ENCODE measurements at regions not wholly inside any gene's neighbourhood (a gene's known extent, or its start where the extent isn't known, plus 50 kb on each side); places are given as distances from the start of the nearest gene placed in this dataset.

- Histone ChIP-seq H3K4me3 (ENCODE audit: insufficient read length, low read depth) (no peak overlapping the region), H3K9ac (ENCODE audit: insufficient read length, low read depth) (no peak overlapping the region), H3K27me3 (ENCODE audit: insufficient read depth, insufficient read length) (no peaks in the 10 kb centered on the region), H3K4me1 (ENCODE audit: insufficient read depth, insufficient read length) (no peaks in the 10 kb centered on the region), H3K9me3 (ENCODE audit: insufficient read depth, low read length) (peaks cover 4% of the 10 kb centered on the region; the same call in 1 of the 2 replicates), H3K36me3 (ENCODE audit: insufficient read depth, insufficient read length, low read length) (no peaks in the 10 kb centered on the region)
- DNase-seq (ENCODE audit: low read depth, low spot score): no peak
- TF ChIP-seq YY1 (IDR thresholded peaks at IDR 0.05; ENCODE audit: insufficient read depth, insufficient read length) (no peak), ZNF274 (IDR thresholded peaks at IDR 0.05; ENCODE audit: low read depth, low read length) (no peak), SUZ12 (IDR thresholded peaks at IDR 0.05; ENCODE audit: extremely low read depth, insufficient read depth, insufficient read length) (no peak)
These were observed 90.0 kb downstream of the FAM174B start for GRCh38 chr15:92565351-92566125.

GRCh38 chr15:92561754-92562153 lies 93.8 kb downstream of the FAM174B start:
- Histone ChIP-seq H3K4me1 (ENCODE audit: insufficient read depth, insufficient read length) (no peaks in the 10 kb centered on the region), H3K9ac (ENCODE audit: insufficient read length, low read depth) (no peak overlapping the region), H3K36me3 (ENCODE audit: insufficient read depth, insufficient read length, low read length) (no peaks in the 10 kb centered on the region), H3K9me3 (ENCODE audit: insufficient read depth, low read length) (peaks cover 10% of the 10 kb centered on the region), H3K4me3 (ENCODE audit: insufficient read length, low read depth) (no peak overlapping the region), H3K27me3 (ENCODE audit: insufficient read depth, insufficient read length) (no peaks in the 10 kb centered on the region)
- TF ChIP-seq YY1 (IDR thresholded peaks at IDR 0.05; ENCODE audit: insufficient read depth, insufficient read length): no peak
- no peak for TF ChIP-seq ZNF274 (IDR thresholded peaks at IDR 0.05; ENCODE audit: low read depth, low read length)
- no peak for TF ChIP-seq SUZ12 (IDR thresholded peaks at IDR 0.05; ENCODE audit: extremely low read depth, insufficient read depth, insufficient read length)
- no peak for DNase-seq (ENCODE audit: low read depth, low spot score)

GRCh38 chr15:92553317-92553716 lies 102.3 kb downstream of the FAM174B start:
- Histone ChIP-seq H3K27me3 (ENCODE audit: insufficient read depth, insufficient read length) (no peaks in the 10 kb centered on the region), H3K4me1 (ENCODE audit: insufficient read depth, insufficient read length) (no peaks in the 10 kb centered on the region), H3K9ac (ENCODE audit: insufficient read length, low read depth) (no peak overlapping the region), H3K4me3 (ENCODE audit: insufficient read length, low read depth) (no peak overlapping the region), H3K36me3 (ENCODE audit: insufficient read depth, insufficient read length, low read length) (no peaks in the 10 kb centered on the region), H3K9me3 (ENCODE audit: insufficient read depth, low read length) (peaks cover 2% of the 10 kb centered on the region; the same call in 1 of the 2 replicates)
- no peak for TF ChIP-seq YY1 (IDR thresholded peaks at IDR 0.05; ENCODE audit: insufficient read depth, insufficient read length)
- TF ChIP-seq SUZ12 (IDR thresholded peaks at IDR 0.05; ENCODE audit: extremely low read depth, insufficient read depth, insufficient read length): no peak
- TF ChIP-seq ZNF274 (IDR thresholded peaks at IDR 0.05; ENCODE audit: low read depth, low read length): no peak
- DNase-seq (ENCODE audit: low read depth, low spot score): no peak

- Histone ChIP-seq H3K9me3 (ENCODE audit: insufficient read depth, low read length) (no peaks in the 10 kb centered on the region; the same call in 1 of the 2 replicates), H3K4me1 (ENCODE audit: insufficient read depth, insufficient read length) (no peaks in the 10 kb centered on the region), H3K9ac (ENCODE audit: insufficient read length, low read depth) (no peak overlapping the region), H3K36me3 (ENCODE audit: insufficient read depth, insufficient read length, low read length) (no peaks in the 10 kb centered on the region), H3K27me3 (ENCODE audit: insufficient read depth, insufficient read length) (no peaks in the 10 kb centered on the region), H3K4me3 (ENCODE audit: insufficient read length, low read depth) (no peak overlapping the region)
- DNase-seq (ENCODE audit: low read depth, low spot score): no peak
- TF ChIP-seq YY1 (IDR thresholded peaks at IDR 0.05; ENCODE audit: insufficient read depth, insufficient read length): no peak
- no peak for TF ChIP-seq SUZ12 (IDR thresholded peaks at IDR 0.05; ENCODE audit: extremely low read depth, insufficient read depth, insufficient read length)
- no peak for TF ChIP-seq ZNF274 (IDR thresholded peaks at IDR 0.05; ENCODE audit: low read depth, low read length)
These were observed 109.6 kb downstream of the FAM174B start for GRCh38 chr15:92545996-92546395.

GRCh38 chr15:92541291-92542200 lies 114.0 kb downstream of the FAM174B start:
- no peaks in the 10 kb centered on the region for H3K4me1 ChIP-seq (ENCODE audit: insufficient read depth, insufficient read length)
- TF ChIP-seq SUZ12 (IDR thresholded peaks at IDR 0.05; ENCODE audit: extremely low read depth, insufficient read depth, insufficient read length): no peak
- TF ChIP-seq ZNF274 (IDR thresholded peaks at IDR 0.05; ENCODE audit: low read depth, low read length): no peak
- no peak for TF ChIP-seq YY1 (IDR thresholded peaks at IDR 0.05; ENCODE audit: insufficient read depth, insufficient read length)
- DNase-seq (ENCODE audit: low read depth, low spot score): no peak
- peaks cover 5% of the 10 kb centered on the region; the same call in 1 of the 2 replicates for H3K9me3 ChIP-seq (ENCODE audit: insufficient read depth, low read length)
- no peak overlapping the region for H3K9ac ChIP-seq (ENCODE audit: insufficient read length, low read depth)
- H3K36me3 ChIP-seq (ENCODE audit: insufficient read depth, insufficient read length, low read length): no peaks in the 10 kb centered on the region
- no peak overlapping the region for H3K4me3 ChIP-seq (ENCODE audit: insufficient read length, low read depth)
- H3K27me3 ChIP-seq (ENCODE audit: insufficient read depth, insufficient read length): no peaks in the 10 kb centered on the region

- H3K4me1 ChIP-seq (ENCODE audit: insufficient read depth, insufficient read length): no peaks in the 10 kb centered on the region
- H3K27me3 ChIP-seq (ENCODE audit: insufficient read depth, insufficient read length): no peaks in the 10 kb centered on the region
- H3K4me3 ChIP-seq (ENCODE audit: insufficient read length, low read depth): no peak overlapping the region
- peaks cover 19% of the 10 kb centered on the region; the same call in 1 of the 2 replicates for H3K9me3 ChIP-seq (ENCODE audit: insufficient read depth, low read length)
- no peak for DNase-seq (ENCODE audit: low read depth, low spot score)
- no peak overlapping the region for H3K9ac ChIP-seq (ENCODE audit: insufficient read length, low read depth)
- no peaks in the 10 kb centered on the region for H3K36me3 ChIP-seq (ENCODE audit: insufficient read depth, insufficient read length, low read length)
- TF ChIP-seq SUZ12 (IDR thresholded peaks at IDR 0.05; ENCODE audit: extremely low read depth, insufficient read depth, insufficient read length): no peak
- no peak for TF ChIP-seq ZNF274 (IDR thresholded peaks at IDR 0.05; ENCODE audit: low read depth, low read length)
- no peak for TF ChIP-seq YY1 (IDR thresholded peaks at IDR 0.05; ENCODE audit: insufficient read depth, insufficient read length)
These were observed 117.5 kb downstream of the FAM174B start for GRCh38 chr15:92538115-92538514.

GRCh38 chr15:92533298-92533697 lies 122.3 kb downstream of the FAM174B start:
- Histone ChIP-seq H3K27me3 (ENCODE audit: insufficient read depth, insufficient read length) (no peaks in the 10 kb centered on the region), H3K4me3 (ENCODE audit: insufficient read length, low read depth) (no peak overlapping the region), H3K4me1 (ENCODE audit: insufficient read depth, insufficient read length) (no peaks in the 10 kb centered on the region), H3K36me3 (ENCODE audit: insufficient read depth, insufficient read length, low read length) (no peaks in the 10 kb centered on the region), H3K9ac (ENCODE audit: insufficient read length, low read depth) (no peak overlapping the region), H3K9me3 (ENCODE audit: insufficient read depth, low read length) (peaks cover 18% of the 10 kb centered on the region; the same call in 1 of the 2 replicates)
- no peak for DNase-seq (ENCODE audit: low read depth, low spot score)
- TF ChIP-seq ZNF274 (IDR thresholded peaks at IDR 0.05; ENCODE audit: low read depth, low read length): no peak
- no peak for TF ChIP-seq YY1 (IDR thresholded peaks at IDR 0.05; ENCODE audit: insufficient read depth, insufficient read length)
- no peak for TF ChIP-seq SUZ12 (IDR thresholded peaks at IDR 0.05; ENCODE audit: extremely low read depth, insufficient read depth, insufficient read length)
